Endothelial cell of umbilical vein (primary cell): ENCODE measurements at regions not wholly inside any gene's neighbourhood (a gene's known extent, or its start where the extent isn't known, plus 50 kb on each side); places are given as distances from the start of the nearest gene placed in this dataset.

Experiments
- BruUV-seq: library from RNA; stranded (reverse); fragments of 400-500 nt; replicated peaks from 2 replicates; lab custom pipeline; 2021; lab: Mats Ljungman, UMichigan
- CTCF ChIA-PET: fragments of 300-600, 350-600 bp; sonication (Branson Sonifier 250); formaldehyde crosslinking; loops from one replicate; lab custom pipeline; 2021; ENCODE audit warnings: antibody characterized with exemption, inconsistent platforms; lab: Charles Lee
- POLR2A ChIA-PET: fragments of 300-600, 350-600 bp; sonication (Branson Sonifier 250); formaldehyde crosslinking; loops from one replicate; lab custom pipeline; 2021; ENCODE audit warnings: antibody characterized with exemption, inconsistent platforms; lab: Charles Lee
- DNase-seq: peaks from one replicate; pipeline ENCODE4 v3.0.0-alpha.2; 2011; ENCODE audit warnings: low read depth, low spot score
- FAIRE-seq: peaks from 2 replicates; lab custom pipeline; 2011; peaks lifted over from hg19 to GRCh38; lab: Jason Lieb, UNC
- H2AFZ ChIP-seq: 2 replicates; pipeline ENCODE4 v1.6.0; 2012; ENCODE audit warnings: low read depth, low read length, control low read depth, inconsistent platforms
- H3K27ac ChIP-seq: 2 replicates; pipeline ENCODE4 v1.5.1; 2011; ENCODE audit warnings: low read depth, mild to moderate bottlenecking, control low read depth, low read length, moderate library complexity; ENCODE audit not compliant: insufficient read depth
- H3K27me3 ChIP-seq, 2 experiments: 2 replicates each; pipeline versions ENCODE4 v1.6.0 to v1.6.1; 2011; ENCODE audit warnings: low read length in 2 of 2, mixed read lengths in 1 of 2; ENCODE audit not compliant: control insufficient read depth in 2 of 2, insufficient read depth in 2 of 2
- H3K36me3 ChIP-seq, 2 experiments: 2 replicates in 1 of 2; 3 replicates in 1 of 2; pipeline ENCODE4 v1.5.1; 2011; ENCODE audit warnings: low read length in 2 of 2, mild to moderate bottlenecking in 1 of 2, moderate library complexity in 1 of 2; ENCODE audit not compliant: control insufficient read depth in 2 of 2, insufficient read depth in 2 of 2; ENCODE audit errors: extremely low read depth in 1 of 2
- H3K4me1 ChIP-seq: 3 replicates; pipeline ENCODE4 v1.5.1; 2011; ENCODE audit warnings: mild to moderate bottlenecking, low read length; ENCODE audit not compliant: control insufficient read depth, insufficient read depth; ENCODE audit errors: extremely low read depth
- H3K4me2 ChIP-seq: 2 replicates; pipeline ENCODE4 v1.6.1; 2011; ENCODE audit warnings: low read length, control low read depth, mixed read lengths; ENCODE audit not compliant: insufficient read depth
- H3K4me3 ChIP-seq, 3 experiments: fragments of 200-600 bp in 1 of 3; sonication (generic), shearing (Covaris generic) in 1 of 3; replicated peaks in 1 of 3; 2 replicates each; pipeline ENCODE4 v1.5.1; 2011 to 2016; ENCODE audit warnings: control low read depth in 3 of 3, low read length in 3 of 3, mild to moderate bottlenecking in 2 of 3, inconsistent platforms in 1 of 3, low read depth in 1 of 3, moderate library complexity in 1 of 3; ENCODE audit not compliant: insufficient read depth in 1 of 3
- H3K79me2 ChIP-seq: 2 replicates; pipeline ENCODE4 v1.6.0; 2012; ENCODE audit warnings: low read length, inconsistent platforms; ENCODE audit not compliant: control insufficient read depth, insufficient read depth
- H3K9ac ChIP-seq: replicated peaks from 2 replicates; pipeline ENCODE3; 2011; ENCODE audit warnings: low read length, control low read depth; ENCODE audit not compliant: insufficient read depth; ENCODE audit errors: extremely low read depth
- H3K9me1 ChIP-seq: replicated peaks from 3 replicates; pipeline ENCODE4 v1.6.0; 2011; ENCODE audit warnings: mild to moderate bottlenecking, low read length; ENCODE audit not compliant: control insufficient read depth, insufficient read depth; ENCODE audit errors: extremely low read depth
- H3K9me3 ChIP-seq: replicated peaks from 2 replicates; pipeline ENCODE4 v1.5.1; 2012; ENCODE audit warnings: low read length, inconsistent platforms; ENCODE audit not compliant: control insufficient read depth, insufficient read depth
- H4K20me1 ChIP-seq: replicated peaks from 2 replicates; pipeline ENCODE3; 2011; ENCODE audit warnings: mild to moderate bottlenecking, low read length; ENCODE audit not compliant: control insufficient read depth, insufficient read depth; ENCODE audit errors: extremely low read depth
- EZH2 ChIP-seq: IDR thresholded peaks from 2 replicates; pipeline ENCODE4 v1.6.1; 2012; ENCODE audit warnings: borderline replicate concordance, low read depth, mild to moderate bottlenecking, moderate library complexity, low read length, inconsistent platforms; ENCODE audit not compliant: severe bottlenecking
- FOS ChIP-seq: IDR thresholded peaks from 2 replicates; pipeline ENCODE4 v1.6.1; 2011; ENCODE audit warnings: mild to moderate bottlenecking, low read length, moderate library complexity, borderline replicate concordance; ENCODE audit not compliant: insufficient read depth
- GATA2 ChIP-seq: IDR thresholded peaks from 2 replicates; pipeline ENCODE4 v1.7.0; 2011; ENCODE audit warnings: low read depth, mild to moderate bottlenecking, moderate library complexity, mixed read lengths, low read length; ENCODE audit not compliant: insufficient read length, insufficient read depth
- JUN ChIP-seq: IDR thresholded peaks from 2 replicates; pipeline ENCODE4 v1.6.1; 2011; ENCODE audit warnings: borderline replicate concordance, low read depth; ENCODE audit not compliant: insufficient read length, insufficient read depth
- MYC ChIP-seq: IDR thresholded peaks from one replicate; pipeline ENCODE4 v1.6.1; 2011; ENCODE audit warnings: mild to moderate bottlenecking, low read depth, low read length
- POLR2A ChIP-seq: IDR thresholded peaks from 2 replicates; pipeline ENCODE4 v1.6.1; 2012; ENCODE audit warnings: low read depth, mild to moderate bottlenecking, control low read depth, low read length
- POLR2AphosphoS5 ChIP-seq: IDR thresholded peaks from 2 replicates; pipeline ENCODE4 v1.6.1; 2012; ENCODE audit warnings: low read depth, mild to moderate bottlenecking, control low read depth, low read length, moderate library complexity; ENCODE audit not compliant: insufficient read depth
- dilution Hi-C: fragments of 300-500 bp; cut with MboI; formaldehyde crosslinking; loops from one replicate; pipeline ENCODE4 v1.15.0; 2019; ENCODE audit warnings: low sequenced_read_pairs; ENCODE audit not compliant: extremely low pct_ligation_motif_present
- intact Hi-C: fragments of 100-400 bp; cut with micrococcal nuclease; formaldehyde crosslinking; loops from one replicate; pipeline ENCODE4 v1.10.0; 2022
- TF ChIP-seq, protein P1 (sequence below): IDR thresholded peaks from 2 replicates; pipeline ENCODE4 v1.6.1; 2011; ENCODE audit not compliant: insufficient read depth, insufficient read length
- TF ChIP-seq, protein P2 (sequence below), 2 donors: IDR thresholded peaks; 1 replicate in 1 of 2; 2 replicates in 1 of 2; pipeline ENCODE4 v1.5.1; 2011; ENCODE audit warnings: low read length in 2 of 2, mild to moderate bottlenecking in 2 of 2, moderate library complexity in 2 of 2, control low read depth in 1 of 2, inconsistent platforms in 1 of 2, low read depth in 1 of 2; ENCODE audit not compliant: insufficient read depth in 1 of 2; ENCODE audit errors: extremely low read depth in 1 of 2

DNA sequence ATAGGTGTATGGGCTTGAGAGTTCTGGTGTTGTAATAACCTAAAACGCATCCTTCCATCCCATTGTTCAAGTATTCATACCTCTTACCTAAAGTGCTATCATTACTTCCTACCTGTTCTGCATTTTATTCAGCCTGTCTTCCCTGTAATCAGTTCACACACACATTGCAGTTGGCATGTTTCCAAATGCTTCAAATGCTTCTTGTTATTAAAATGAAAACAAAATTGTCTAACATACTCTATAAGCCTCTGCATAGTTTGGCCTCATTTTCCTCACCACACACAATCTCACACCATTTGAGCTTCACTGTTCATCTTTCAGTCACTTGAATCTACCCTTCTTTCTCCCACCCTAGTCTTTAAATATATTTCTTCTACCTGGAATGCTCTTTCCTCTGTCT lies 1178.2 kb upstream of the NRXN1 start:
- H3K9me3 ChIP-seq: no peaks in the 10 kb centered on the region
- no peaks in the 10 kb centered on the region for H3K36me3 ChIP-seq
- FAIRE-seq: no peak
- no peaks in the 10 kb centered on the region for H3K9me1 ChIP-seq
- H3K4me3 ChIP-seq: no peak overlapping the region
- DNase-seq: no peak
- intact Hi-C loops (no loop called here), dilution Hi-C loops (no loop called here)
- no peak overlapping the region for H3K9ac ChIP-seq
- no peaks in the 10 kb centered on the region for H3K4me1 ChIP-seq
- no peaks in the 10 kb centered on the region for H4K20me1 ChIP-seq
- no peaks in the 10 kb centered on the region for H3K79me2 ChIP-seq
- H3K27ac ChIP-seq: no peak overlapping the region
- no TSS peak for BruUV-seq
- H2AFZ ChIP-seq: no peak overlapping the region
- H3K4me2 ChIP-seq: no peak overlapping the region
- CTCF ChIA-PET: no interaction called here
- no peaks in the 10 kb centered on the region for H3K27me3 ChIP-seq
- POLR2A ChIA-PET: no interaction called here
- TF ChIP-seq GATA2: no peak
- TF ChIP-seq, protein P1, sequence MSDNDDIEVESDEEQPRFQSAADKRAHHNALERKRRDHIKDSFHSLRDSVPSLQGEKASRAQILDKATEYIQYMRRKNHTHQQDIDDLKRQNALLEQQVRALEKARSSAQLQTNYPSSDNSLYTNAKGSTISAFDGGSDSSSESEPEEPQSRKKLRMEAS: no peak
- no peak for TF ChIP-seq JUN
- TF ChIP-seq, protein P2, sequence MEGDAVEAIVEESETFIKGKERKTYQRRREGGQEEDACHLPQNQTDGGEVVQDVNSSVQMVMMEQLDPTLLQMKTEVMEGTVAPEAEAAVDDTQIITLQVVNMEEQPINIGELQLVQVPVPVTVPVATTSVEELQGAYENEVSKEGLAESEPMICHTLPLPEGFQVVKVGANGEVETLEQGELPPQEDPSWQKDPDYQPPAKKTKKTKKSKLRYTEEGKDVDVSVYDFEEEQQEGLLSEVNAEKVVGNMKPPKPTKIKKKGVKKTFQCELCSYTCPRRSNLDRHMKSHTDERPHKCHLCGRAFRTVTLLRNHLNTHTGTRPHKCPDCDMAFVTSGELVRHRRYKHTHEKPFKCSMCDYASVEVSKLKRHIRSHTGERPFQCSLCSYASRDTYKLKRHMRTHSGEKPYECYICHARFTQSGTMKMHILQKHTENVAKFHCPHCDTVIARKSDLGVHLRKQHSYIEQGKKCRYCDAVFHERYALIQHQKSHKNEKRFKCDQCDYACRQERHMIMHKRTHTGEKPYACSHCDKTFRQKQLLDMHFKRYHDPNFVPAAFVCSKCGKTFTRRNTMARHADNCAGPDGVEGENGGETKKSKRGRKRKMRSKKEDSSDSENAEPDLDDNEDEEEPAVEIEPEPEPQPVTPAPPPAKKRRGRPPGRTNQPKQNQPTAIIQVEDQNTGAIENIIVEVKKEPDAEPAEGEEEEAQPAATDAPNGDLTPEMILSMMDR (IDR thresholded peaks at IDR 0.05; ENCODE audit: extremely low read depth in 1 of 2, insufficient read depth in 1 of 2, low read depth in 1 of 2, low read length in 2 of 2): no peak
- no peak for TF ChIP-seq EZH2
- no peak for TF ChIP-seq POLR2A
- no peak for TF ChIP-seq POLR2AphosphoS5
- TF ChIP-seq MYC: no peak
- no peak for TF ChIP-seq FOS
